ENCODE measurements at regions not wholly inside any gene's neighbourhood (a gene's known extent, or its start where the extent isn't known, plus 50 kb on each side); places are given as distances from the start of the nearest gene placed in this dataset.
"Not testable (repeated sequence)": the region's sequence is repeated elsewhere in the genome, so short reads cannot be mapped to it uniquely, and the experiment has no call there.

DNA sequence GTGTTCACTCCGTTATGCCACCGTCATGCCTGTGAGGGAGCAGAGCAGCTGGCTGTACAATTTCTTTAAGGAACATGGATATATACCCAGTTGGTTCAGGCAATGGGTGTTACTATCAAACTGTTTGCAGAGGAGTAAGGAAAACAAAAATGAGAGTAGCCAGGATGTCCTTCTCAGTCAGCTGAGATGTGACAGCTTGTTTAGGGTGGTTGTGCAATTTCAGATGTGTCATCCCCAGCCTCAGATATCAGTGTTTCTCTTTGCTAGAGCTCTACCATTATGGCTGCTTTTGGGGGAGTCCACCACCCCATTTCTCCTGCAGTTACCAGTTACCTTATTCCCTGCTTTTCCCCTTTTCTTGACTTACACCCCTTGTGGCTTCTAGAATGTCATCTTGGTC lies 135.2 kb upstream of the SLC24A2 start:
- H3K27ac Mint-ChIP-seq, result no peak overlapping the region
- H3K9me3 Mint-ChIP-seq, result no peaks in the 10 kb centered on the region
- no peak for DNase-seq
- H3K4me1 Mint-ChIP-seq, result peaks cover 2 to 10% of the 10 kb centered on the region in 2 donors
- ATAC-seq (replicated peaks), result no peak
- peaks cover 21 to 41% of the 10 kb centered on the region in 2 donors for H3K27me3 Mint-ChIP-seq
- H3K4me3 Mint-ChIP-seq, result no peak overlapping the region
- H3K36me3 Mint-ChIP-seq, result no peaks in the 10 kb centered on the region

DNA sequence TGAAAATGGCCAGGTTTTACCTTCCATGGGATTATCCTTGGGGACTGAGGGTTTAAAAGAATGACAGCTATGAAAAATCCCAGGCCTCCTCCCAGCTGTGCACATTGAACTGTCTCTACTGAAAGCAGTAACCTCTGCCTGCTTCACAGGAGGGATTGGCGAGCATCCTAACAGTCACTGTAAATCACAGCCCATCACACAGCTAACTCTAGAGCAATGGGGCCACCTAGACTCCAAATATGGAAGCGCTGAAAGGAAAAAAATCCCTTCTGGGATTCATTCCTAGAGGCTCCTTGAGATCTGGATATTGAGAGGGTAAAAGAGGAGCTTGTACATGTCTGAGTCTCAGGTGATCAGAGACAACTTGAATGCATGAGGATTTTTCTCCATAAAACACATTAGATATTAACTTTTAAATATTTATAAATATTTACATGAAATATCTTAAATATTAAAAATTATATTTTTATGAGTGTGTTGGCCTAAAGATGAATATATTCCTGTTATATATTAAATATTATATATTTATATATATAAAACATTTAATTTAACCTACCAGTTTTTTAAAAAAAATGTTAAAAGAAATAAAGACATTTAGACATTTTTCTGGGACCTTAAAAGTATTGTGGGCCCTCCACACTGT lies 133.8 kb upstream of the SLC24A2 start:
- Mint-ChIP-seq H3K4me1 (peaks cover 2 to 10% of the 10 kb centered on the region in 2 donors), H3K4me3 (no peak overlapping the region), H3K9me3 (no peaks in the 10 kb centered on the region), H3K36me3 (no peaks in the 10 kb centered on the region), H3K27ac (no peak overlapping the region), H3K27me3 (peaks cover 30 to 50% of the 10 kb centered on the region in 2 donors)
- DNase-seq (no peak), ATAC-seq (replicated peaks) (no peak)

- H3K4me3 Mint-ChIP-seq, result no peak overlapping the region
- DNase-seq (no peak), ATAC-seq (replicated peaks) (no peak)
- H3K9me3 Mint-ChIP-seq, result no peaks in the 10 kb centered on the region
- H3K27me3 Mint-ChIP-seq, result peaks cover 30 to 42% of the 10 kb centered on the region in 2 donors
- no peak overlapping the region for H3K27ac Mint-ChIP-seq
- H3K36me3 Mint-ChIP-seq, result no peaks in the 10 kb centered on the region
- no peaks in the 10 kb centered on the region for H3K4me1 Mint-ChIP-seq
Measured at GRCh38 chr9:19920401-19920800, 131.6 kb upstream of the SLC24A2 start.

- peaks cover 21 to 29% of the 10 kb centered on the region in 2 donors for H3K27me3 Mint-ChIP-seq
- H3K36me3 Mint-ChIP-seq, result no peaks in the 10 kb centered on the region
- H3K4me3 Mint-ChIP-seq, result no peak overlapping the region
- H3K4me1 Mint-ChIP-seq, result no peaks in the 10 kb centered on the region
- H3K9me3 Mint-ChIP-seq, result no peaks in the 10 kb centered on the region
- H3K27ac Mint-ChIP-seq, result no peak overlapping the region
- DNase-seq (no peak), ATAC-seq (replicated peaks) (no peak)
Measured at GRCh38 chr9:19918630-19919029, 129.8 kb upstream of the SLC24A2 start.

DNA sequence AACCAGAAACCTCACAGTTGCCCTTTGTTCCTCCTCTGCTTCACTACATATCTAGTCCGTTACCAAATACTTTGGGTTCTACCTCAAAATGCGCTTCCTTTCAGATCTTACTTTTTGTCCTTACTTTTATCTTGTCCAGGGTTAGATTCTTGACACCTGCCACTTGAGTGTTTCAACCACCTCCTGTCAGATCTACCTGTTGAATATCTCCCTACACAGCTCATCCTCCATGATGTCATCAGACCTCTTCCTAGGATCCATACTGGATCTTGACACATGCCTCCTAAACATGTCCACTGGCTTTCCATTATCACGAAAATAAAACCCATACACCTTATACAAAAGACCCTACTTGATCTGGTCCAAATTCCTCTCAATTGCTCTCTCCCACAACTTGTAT lies 125.2 kb upstream of the SLC24A2 start:
- Mint-ChIP-seq H3K4me3 (no peak overlapping the region), H3K9me3 (no peaks in the 10 kb centered on the region)
- no peak for ATAC-seq (replicated peaks)

GRCh38 chr9:19913151-19913550 lies 124.3 kb upstream of the SLC24A2 start:
- DNase-seq, result no peak
- Mint-ChIP-seq H3K4me3 (no peak overlapping the region), H3K27me3 (peaks cover under 1% of the 10 kb centered on the region in 2 donors), H3K4me1 (no peaks in the 10 kb centered on the region), H3K27ac (no peak overlapping the region), H3K9me3 (peaks cover 0 to 2% of the 10 kb centered on the region in 2 donors), H3K36me3 (no peaks in the 10 kb centered on the region)
- ATAC-seq (replicated peaks), result no peak

More for the DNA sequence above, 125.2 kb upstream of the SLC24A2 start:
- peaks cover 8 to 9% of the 10 kb centered on the region in 2 donors for H3K27me3 Mint-ChIP-seq
- DNase-seq, result no peak
- H3K27ac Mint-ChIP-seq, result no peak overlapping the region
- H3K36me3 Mint-ChIP-seq, result no peaks in the 10 kb centered on the region
- H3K4me1 Mint-ChIP-seq, result no peaks in the 10 kb centered on the region

DNA sequence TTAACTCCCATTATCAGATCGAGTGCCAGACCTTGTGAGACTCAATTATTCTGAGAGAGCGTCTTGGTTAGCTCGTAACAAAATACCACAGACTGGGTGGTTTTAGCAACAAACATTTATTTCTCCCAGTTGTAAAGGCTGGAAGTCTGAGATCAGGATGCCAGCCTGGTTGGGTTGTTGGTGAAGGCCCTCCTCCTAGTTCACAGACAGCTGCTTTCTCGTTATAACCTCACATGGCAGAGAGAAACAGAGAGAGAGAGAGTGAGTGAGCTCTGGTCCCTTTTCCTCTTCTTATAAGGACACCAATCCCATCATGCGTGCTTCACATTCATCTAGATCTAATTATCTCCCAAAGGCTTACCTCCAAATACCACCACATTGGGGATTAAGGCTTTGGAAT lies 114.2 kb upstream of the SLC24A2 start:
- H3K4me3 Mint-ChIP-seq, result no peak overlapping the region
- ATAC-seq (replicated peaks), result no peak
- H3K36me3 Mint-ChIP-seq, result no peaks in the 10 kb centered on the region
- H3K9me3 Mint-ChIP-seq, result peaks cover 1 to 4% of the 10 kb centered on the region in 2 donors
- H3K27me3 Mint-ChIP-seq, result peaks cover 7 to 23% of the 10 kb centered on the region in 2 donors
- DNase-seq, result no peak
- no peak overlapping the region for H3K27ac Mint-ChIP-seq
- no peaks in the 10 kb centered on the region for H3K4me1 Mint-ChIP-seq

- Mint-ChIP-seq H3K4me1 (no peaks in the 10 kb centered on the region), H3K9me3 (peaks cover 1 to 4% of the 10 kb centered on the region in 2 donors), H3K27me3 (peaks cover 11 to 17% of the 10 kb centered on the region in 2 donors), H3K36me3 (no peaks in the 10 kb centered on the region), H3K27ac (no peak overlapping the region), H3K4me3 (no peak overlapping the region)
- no peak for ATAC-seq (replicated peaks)
- DNase-seq, result no peak
Measured at GRCh38 chr9:19901586-19901985, 112.7 kb upstream of the SLC24A2 start.

GRCh38 chr9:19896161-19896560 lies 107.3 kb upstream of the SLC24A2 start:
- H3K36me3 Mint-ChIP-seq, result no peaks in the 10 kb centered on the region
- no peaks in the 10 kb centered on the region for H3K9me3 Mint-ChIP-seq
- H3K4me1 Mint-ChIP-seq, result no peaks in the 10 kb centered on the region

DNA sequence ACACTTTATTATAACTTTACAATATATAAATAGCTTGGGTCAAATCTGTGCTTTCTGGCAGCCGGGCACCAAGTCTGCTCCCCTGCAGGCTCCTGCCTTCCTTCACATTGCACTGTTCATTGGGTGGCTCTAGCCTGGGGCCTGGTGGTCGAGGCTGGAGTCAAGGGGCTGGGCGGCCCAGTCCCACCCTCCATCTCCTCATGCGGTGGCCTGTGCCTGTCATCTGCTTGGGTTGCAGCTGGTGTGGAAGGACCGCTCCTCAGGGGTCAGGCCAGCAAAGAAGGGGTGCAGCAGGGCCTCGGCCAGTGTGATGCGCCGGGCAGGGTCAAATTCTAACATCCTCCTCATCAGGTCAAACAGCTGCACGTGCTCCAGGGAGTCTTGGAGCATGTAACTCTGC lies 106.7 kb upstream of the SLC24A2 start:
- not testable (repeated sequence) for H3K27ac Mint-ChIP-seq; H3K4me3 Mint-ChIP-seq; DNase-seq; H3K36me3 Mint-ChIP-seq; ATAC-seq (replicated peaks); H3K27me3 Mint-ChIP-seq; H3K9me3 Mint-ChIP-seq; H3K4me1 Mint-ChIP-seq

More at GRCh38 chr9:19896161-19896560, 107.3 kb upstream of the SLC24A2 start:
- no peak for DNase-seq
- Mint-ChIP-seq H3K27me3 (peaks cover 0 to 5% of the 10 kb centered on the region in 2 donors), H3K27ac (no peak overlapping the region), H3K4me3 (no peak overlapping the region)
- ATAC-seq (replicated peaks), result no peak

GRCh38 chr9:19895006-19895405 lies 106.2 kb upstream of the SLC24A2 start:
- Mint-ChIP-seq H3K27me3 (peaks cover 0 to 5% of the 10 kb centered on the region in 2 donors), H3K36me3 (no peaks in the 10 kb centered on the region), H3K27ac (no peak overlapping the region), H3K4me1 (no peaks in the 10 kb centered on the region), H3K9me3 (no peaks in the 10 kb centered on the region), H3K4me3 (no peak overlapping the region)
- ATAC-seq (replicated peaks), result no peak
- no peak for DNase-seq

DNA sequence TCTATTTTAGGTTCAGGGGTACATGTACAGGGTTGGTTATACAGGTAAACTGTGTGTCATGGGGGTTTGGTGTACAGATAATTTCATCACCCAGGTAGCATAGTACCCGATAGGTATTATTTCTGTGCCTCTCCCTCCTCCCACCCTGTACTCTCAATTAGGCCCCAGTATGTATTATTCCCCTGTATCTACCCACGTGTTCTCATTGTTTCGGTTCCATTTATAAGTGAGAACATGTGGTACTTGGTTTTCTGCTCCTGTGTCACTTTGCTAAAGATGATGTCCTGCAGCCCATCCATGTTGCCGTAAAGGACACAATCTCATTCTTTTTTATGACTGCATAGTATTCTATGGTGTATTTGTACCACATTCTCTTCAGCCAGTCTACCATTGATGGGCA lies 96.8 kb upstream of the SLC24A2 start:
- Mint-ChIP-seq H3K4me1 (no peaks in the 10 kb centered on the region), H3K4me3 (no peak overlapping the region), H3K36me3 (no peaks in the 10 kb centered on the region), H3K9me3 (peaks cover 4 to 6% of the 10 kb centered on the region in 2 donors), H3K27ac (no peak overlapping the region), H3K27me3 (no peaks in the 10 kb centered on the region)
- DNase-seq (no peak), ATAC-seq (replicated peaks) (no peak)

DNA sequence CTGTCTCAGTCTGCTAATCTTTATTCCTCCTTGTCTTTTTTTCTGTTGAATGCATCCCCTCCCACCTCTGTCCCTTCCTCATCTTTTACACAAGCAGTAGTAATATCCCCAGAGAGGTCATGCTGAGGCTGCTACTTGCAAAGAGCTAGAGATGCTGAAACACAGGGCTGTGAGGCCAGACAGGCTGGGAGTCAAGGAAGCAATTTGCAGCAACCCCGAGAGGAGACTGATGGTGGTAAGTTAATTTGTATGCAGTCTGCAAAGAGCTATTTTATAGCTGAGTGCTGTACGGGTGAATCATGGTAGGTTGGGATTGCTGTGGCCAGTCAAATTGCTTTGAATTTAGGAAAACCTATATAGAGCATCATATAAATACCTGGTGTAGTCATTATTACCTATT lies 90.2 kb upstream of the SLC24A2 start:
- no peak for DNase-seq
- Mint-ChIP-seq H3K36me3 (no peaks in the 10 kb centered on the region), H3K4me1 (no peaks in the 10 kb centered on the region), H3K9me3 (no peaks in the 10 kb centered on the region), H3K27ac (no peak overlapping the region), H3K27me3 (peaks cover 0 to 10% of the 10 kb centered on the region in 2 donors), H3K4me3 (no peak overlapping the region)
- ATAC-seq (replicated peaks), result no peak

DNA sequence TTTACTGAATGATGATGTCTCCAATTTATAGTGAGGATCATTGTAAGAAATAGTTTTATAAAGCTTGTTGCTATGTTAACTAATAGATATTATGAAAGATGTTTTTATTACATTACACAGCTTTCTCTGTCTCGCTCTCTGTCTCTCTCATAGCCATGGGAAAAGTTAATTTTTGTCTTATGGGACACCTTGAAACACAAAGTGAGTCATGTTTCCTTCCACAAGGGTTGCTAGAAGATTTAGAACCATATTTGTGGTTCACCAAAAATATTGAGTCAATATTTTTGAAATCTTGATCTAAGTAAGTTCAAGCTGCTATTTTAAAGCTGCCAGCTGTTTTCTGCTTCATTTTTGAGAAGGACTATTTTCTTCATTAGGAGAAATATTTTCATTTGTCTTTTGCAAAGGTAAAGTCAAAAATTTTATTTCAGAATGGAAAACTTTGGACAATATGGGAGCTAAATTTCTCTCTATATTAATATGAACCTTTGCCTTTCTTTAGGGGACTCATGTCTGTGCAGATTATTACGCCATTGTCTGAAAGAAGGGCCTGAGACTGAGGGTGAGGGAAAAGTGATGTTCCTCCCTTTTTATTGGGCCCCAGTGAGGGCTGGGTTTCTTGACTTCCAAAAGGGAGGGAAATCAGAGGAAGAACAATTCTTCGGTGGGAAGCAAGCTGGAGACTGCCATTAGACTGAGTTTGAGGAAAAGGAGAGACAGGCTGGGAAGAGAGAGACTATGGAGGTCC lies 87.9 kb upstream of the SLC24A2 start:
- no peaks in the 10 kb centered on the region for H3K36me3 Mint-ChIP-seq
- no peak for ATAC-seq (replicated peaks)
- H3K27me3 Mint-ChIP-seq, result peaks cover 7 to 16% of the 10 kb centered on the region in 2 donors

DNA sequence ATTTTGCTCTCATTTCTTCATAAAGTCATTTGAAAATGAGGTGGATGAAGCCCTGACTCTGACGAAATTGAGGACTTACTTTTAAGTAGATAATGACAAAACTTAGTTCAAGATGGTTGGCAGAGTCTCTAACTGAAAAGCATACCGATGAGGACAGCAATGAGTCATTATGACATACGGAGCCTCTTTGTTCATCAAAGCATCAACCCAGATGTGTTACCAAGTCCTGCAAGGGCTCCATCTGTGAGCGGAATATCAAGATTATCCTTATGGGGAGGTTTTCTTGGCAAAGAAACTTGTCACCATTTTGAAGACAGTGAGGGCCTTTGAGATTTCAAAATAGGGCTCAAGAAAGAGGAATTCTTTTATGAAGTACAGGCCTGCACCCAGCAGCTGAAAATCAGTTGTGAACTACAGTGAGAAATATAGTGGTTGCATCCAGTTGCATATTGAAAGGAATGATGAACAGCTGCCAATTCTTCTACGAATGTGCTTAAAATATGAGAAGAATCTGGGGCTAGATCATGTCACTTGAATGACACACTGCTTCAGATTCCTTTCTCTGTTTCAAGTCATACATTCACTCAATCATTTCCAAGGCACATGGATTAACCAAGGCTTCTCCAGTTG lies 86.6 kb upstream of the SLC24A2 start:
- H3K36me3 Mint-ChIP-seq, result no peaks in the 10 kb centered on the region
- peaks cover 0 to 6% of the 10 kb centered on the region in 2 donors for H3K9me3 Mint-ChIP-seq
- H3K4me1 Mint-ChIP-seq, result no peaks in the 10 kb centered on the region
- DNase-seq (no peak), ATAC-seq (replicated peaks) (no peak)
- no peak overlapping the region for H3K27ac Mint-ChIP-seq
- H3K4me3 Mint-ChIP-seq, result no peak overlapping the region
- H3K27me3 Mint-ChIP-seq, result peaks cover 7 to 16% of the 10 kb centered on the region in 2 donors

More for the DNA sequence above, 87.9 kb upstream of the SLC24A2 start:
- Mint-ChIP-seq H3K4me3 (no peak overlapping the region), H3K4me1 (no peaks in the 10 kb centered on the region), H3K27ac (no peak overlapping the region), H3K9me3 (peaks cover 0 to 2% of the 10 kb centered on the region in 2 donors)
- no peak for DNase-seq
